B cell (primary cell): ENCODE measurements at regions not wholly inside any gene's neighbourhood (a gene's known extent, or its start where the extent isn't known, plus 50 kb on each side); places are given as distances from the start of the nearest gene placed in this dataset.

ENCODE experiments used
- ATAC-seq: fragments of 200-7000 bp; cut with Tn5 transposase; one replicate; pipeline ENCODE4 v1.10.0; 2021; ENCODE audit warnings: low read depth, mild to moderate bottlenecking, moderate number of reproducible peaks, moderate library complexity
- CTCF ChIA-PET: fragments of 350-600 bp; sonication (Branson Sonifier 250); formaldehyde crosslinking; loops from one replicate; lab custom pipeline; 2021; ENCODE audit warnings: antibody characterized with exemption, inconsistent platforms; lab: Charles Lee
- POLR2A ChIA-PET: fragments of 350-600 bp; sonication (Branson Sonifier 250); formaldehyde crosslinking; loops from one replicate; lab custom pipeline; 2021; ENCODE audit warnings: antibody characterized with exemption; lab: Charles Lee
- DNase-seq: peaks from one replicate; pipeline ENCODE4 v3.0.0; 2013
- H2AFZ ChIP-seq: 2 replicates; pipeline ENCODE4 v1.6.1; 2012; ENCODE audit warnings: mild to moderate bottlenecking, low read depth, low read length; ENCODE audit not compliant: insufficient read depth, poor library complexity, severe bottlenecking
- H3K27ac ChIP-seq, 2 donors: 1 replicate in 1 of 2; 2 replicates in 1 of 2; pipeline ENCODE4 v1.5.1; 2012 to 2013; ENCODE audit warnings: low read length in 2 of 2, mild to moderate bottlenecking in 2 of 2, moderate library complexity in 1 of 2
- H3K27me3 ChIP-seq, 4 experiments: fragments of 200-600 bp in 1 of 4; sonication (generic) in 1 of 4; replicated peaks in 1 of 4; 1 replicate in 2 of 4; 2 replicates in 2 of 4; pipeline versions ENCODE4 v1.6.1 to v1.7.0; 2013 to 2016; ENCODE audit warnings: low read length in 3 of 4, mild to moderate bottlenecking in 2 of 4, mixed read lengths in 1 of 4, moderate library complexity in 1 of 4; ENCODE audit not compliant: insufficient read depth in 4 of 4, control insufficient read depth in 3 of 4; ENCODE audit errors: control extremely low read depth in 1 of 4
- H3K36me3 ChIP-seq, 2 experiments: replicated peaks in 1 of 2; 1 replicate in 1 of 2; 2 replicates in 1 of 2; pipeline versions ENCODE4 v1.6.1 to v1.7.1; 2013; ENCODE audit warnings: low read length in 1 of 2; ENCODE audit not compliant: insufficient read depth in 2 of 2, control insufficient read depth in 1 of 2; ENCODE audit errors: control extremely low read depth in 1 of 2, extremely low read depth in 1 of 2
- H3K4me1 ChIP-seq, 2 donors: fragments of 200-600 bp in 1 of 2; sonication (generic) in 1 of 2; 1 replicate in 1 of 2; 2 replicates in 1 of 2; pipeline versions ENCODE4 v1.5.1 to v1.6.1; 2013 to 2017; ENCODE audit warnings: low read length in 2 of 2; ENCODE audit not compliant: control insufficient read depth in 2 of 2, insufficient read depth in 2 of 2
- H3K4me2 ChIP-seq: replicated peaks from 2 replicates; pipeline ENCODE3; 2012; ENCODE audit warnings: mild to moderate bottlenecking, low read depth, low read length; ENCODE audit not compliant: poor library complexity, severe bottlenecking
- H3K4me3 ChIP-seq, 5 experiments: fragments of 200-600 bp in 1 of 5; sonication (generic) in 1 of 5; 1 replicate in 3 of 5; 2 replicates in 2 of 5; pipeline versions ENCODE4 v1.5.1 to v1.7.0; 2011 to 2016; ENCODE audit warnings: low read length in 4 of 5, mild to moderate bottlenecking in 4 of 5, low read depth in 2 of 5, control low read depth in 1 of 5, moderate library complexity in 1 of 5; ENCODE audit not compliant: insufficient read depth in 1 of 5; ENCODE audit errors: control extremely low read depth in 1 of 5, extremely low read depth in 1 of 5
- H3K79me2 ChIP-seq: fragments of 200-600 bp; sonication (generic); one replicate; pipeline ENCODE4 v1.6.0; 2016; ENCODE audit warnings: low read length; ENCODE audit not compliant: control insufficient read depth, insufficient read depth
- H3K9ac ChIP-seq: fragments of 200-600 bp; sonication (generic); 2 replicates; pipeline ENCODE4 v1.6.1; 2017; ENCODE audit warnings: mild to moderate bottlenecking, low read length, moderate library complexity
- H3K9me3 ChIP-seq, 3 donors: one replicate each; pipeline versions ENCODE4 v1.6.1 to v1.7.1; 2013; ENCODE audit warnings: low read length in 2 of 3; ENCODE audit not compliant: control insufficient read depth in 2 of 3, insufficient read depth in 1 of 3; ENCODE audit errors: control extremely low read depth in 1 of 3
- H4K20me1 ChIP-seq: 2 replicates; pipeline ENCODE4 v1.6.0; 2012; ENCODE audit warnings: mild to moderate bottlenecking, low read length; ENCODE audit not compliant: insufficient read depth, control insufficient read depth, poor library complexity, severe bottlenecking
- H3K27ac Mint-ChIP-seq: one replicate; pipeline ENCODE4 v1.8.0; 2021; ENCODE audit warnings: mixed read lengths
- H3K27me3 Mint-ChIP-seq: one replicate; pipeline ENCODE4 v1.8.0; 2021; ENCODE audit warnings: mixed read lengths
- H3K4me1 Mint-ChIP-seq: one replicate; pipeline ENCODE4 v1.8.0; 2021; ENCODE audit warnings: mixed read lengths
- H3K4me3 Mint-ChIP-seq: one replicate; pipeline ENCODE4 v1.8.0; 2021; ENCODE audit warnings: mixed read lengths
- H3K9me3 Mint-ChIP-seq: one replicate; pipeline ENCODE4 v1.8.0; 2022; ENCODE audit warnings: mixed read lengths; ENCODE audit not compliant: insufficient read depth
- CTCF ChIP-seq: fragments of 200-600 bp; IDR thresholded peaks from one replicate; pipeline ENCODE4 v1.8.0; 2022; ENCODE audit warnings: antibody characterized with exemption, mild to moderate bottlenecking
- EZH2 ChIP-seq: IDR thresholded peaks from 2 replicates; pipeline ENCODE4 v1.6.1; 2012; ENCODE audit warnings: borderline replicate concordance, low read depth, mild to moderate bottlenecking, moderate library complexity, low read length; ENCODE audit not compliant: insufficient read depth, poor library complexity, severe bottlenecking
- WGBS: methylation state at CpG from one replicate; pipeline ENCODE4 v1.1.5; 2013; ENCODE audit warnings: missing lambda C conversion rate; ENCODE audit not compliant: insufficient coverage; 5-methylcytosine and 5-hydroxymethylcytosine counted together
- intact Hi-C: fragments of 100-400 bp; cut with micrococcal nuclease; formaldehyde crosslinking; loops from one replicate; pipeline ENCODE4 v1.10.0; 2022

GRCh38 chr1:219381396-219381795 lies 207.7 kb downstream of the LYPLAL1 start:
- WGBS: no CpG with 5 or more reads among the region's 1 CpG
- Mint-ChIP-seq H3K27ac (no peak overlapping the region), H3K27me3 (no peaks in the 10 kb centered on the region), H3K4me1 (no peaks in the 10 kb centered on the region), H3K4me3 (no peak overlapping the region), H3K9me3 (no peaks in the 10 kb centered on the region)
- Histone ChIP-seq H3K27ac (no peak overlapping the region), H3K79me2 (no peaks in the 10 kb centered on the region), H3K9ac (no peak overlapping the region), H3K9me3 (no peaks in the 10 kb centered on the region), H3K4me2 (no peak overlapping the region), H4K20me1 (no peaks in the 10 kb centered on the region), H3K27me3 (no peaks in the 10 kb centered on the region), H3K4me1 (no peaks in the 10 kb centered on the region), H3K36me3 (no peaks in the 10 kb centered on the region), H2AFZ (no peak overlapping the region), H3K4me3 (no peak overlapping the region)
- DNase-seq: no peak
- CTCF ChIA-PET: no interaction called here
- TF ChIP-seq CTCF (no peak), EZH2 (no peak)
- intact Hi-C loops: loop anchor here (10.0 kb wide), 1 partner anchor 317 kb away; no protein-coding TSS in a partner anchor
- ATAC-seq: no peak
- POLR2A ChIA-PET: no interaction called here

- no peaks in the 10 kb centered on the region for H3K9me3 ChIP-seq
- H3K9ac ChIP-seq: no peak overlapping the region
- H4K20me1 ChIP-seq: no peaks in the 10 kb centered on the region
- Mint-ChIP-seq H3K27me3 (no peaks in the 10 kb centered on the region), H3K9me3 (no peaks in the 10 kb centered on the region), H3K4me1 (no peaks in the 10 kb centered on the region), H3K27ac (no peak overlapping the region), H3K4me3 (no peak overlapping the region)
- no peaks in the 10 kb centered on the region for H3K36me3 ChIP-seq
- 45% methylated on average over 2 of the region's 5 CpGs for WGBS
- H3K79me2 ChIP-seq: no peaks in the 10 kb centered on the region
- no peak overlapping the region for H3K4me3 ChIP-seq
- intact Hi-C loops: loop anchor here (10.0 kb wide), 1 partner anchor 316 kb away; no protein-coding TSS in a partner anchor
- H3K27me3 ChIP-seq: no peaks in the 10 kb centered on the region
- CTCF ChIA-PET: no interaction called here
- H3K4me2 ChIP-seq: no peak overlapping the region
- H3K4me1 ChIP-seq: no peaks in the 10 kb centered on the region
- POLR2A ChIA-PET: no interaction called here
- ATAC-seq: no peak
- H3K27ac ChIP-seq: no peak overlapping the region
- DNase-seq: no peak
- no peak for TF ChIP-seq CTCF
- TF ChIP-seq EZH2: no peak
- H2AFZ ChIP-seq: no peak overlapping the region
These were observed 206.8 kb downstream of the LYPLAL1 start for GRCh38 chr1:219380463-219380862.
